ENCODE measurements at regions not wholly inside any gene's neighbourhood (a gene's known extent, or its start where the extent isn't known, plus 50 kb on each side); places are given as distances from the start of the nearest gene placed in this dataset.

DNA sequence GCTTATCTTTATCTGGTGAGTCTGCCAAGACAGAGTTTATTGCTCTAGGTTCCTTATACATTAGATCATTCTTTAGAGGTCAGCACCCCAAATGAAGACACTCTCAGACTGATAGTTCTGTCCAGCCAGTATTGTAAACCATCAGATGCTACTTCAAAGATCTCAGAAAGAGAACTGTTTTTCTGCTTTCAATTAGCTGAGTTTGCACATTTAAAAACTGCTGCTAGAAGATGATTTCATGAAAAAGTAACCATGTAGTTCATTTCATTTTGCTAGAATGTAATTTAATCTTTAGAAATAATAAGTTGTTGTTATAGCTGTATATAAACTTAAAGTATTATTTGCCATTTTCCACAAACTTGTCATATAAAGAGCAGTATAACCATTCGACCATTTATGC lies 344.5 kb upstream of the ATP5MC3 start:
- H3K4me1 Mint-ChIP-seq: no peaks in the 10 kb centered on the region
- TF ChIP-seq, protein P1, sequence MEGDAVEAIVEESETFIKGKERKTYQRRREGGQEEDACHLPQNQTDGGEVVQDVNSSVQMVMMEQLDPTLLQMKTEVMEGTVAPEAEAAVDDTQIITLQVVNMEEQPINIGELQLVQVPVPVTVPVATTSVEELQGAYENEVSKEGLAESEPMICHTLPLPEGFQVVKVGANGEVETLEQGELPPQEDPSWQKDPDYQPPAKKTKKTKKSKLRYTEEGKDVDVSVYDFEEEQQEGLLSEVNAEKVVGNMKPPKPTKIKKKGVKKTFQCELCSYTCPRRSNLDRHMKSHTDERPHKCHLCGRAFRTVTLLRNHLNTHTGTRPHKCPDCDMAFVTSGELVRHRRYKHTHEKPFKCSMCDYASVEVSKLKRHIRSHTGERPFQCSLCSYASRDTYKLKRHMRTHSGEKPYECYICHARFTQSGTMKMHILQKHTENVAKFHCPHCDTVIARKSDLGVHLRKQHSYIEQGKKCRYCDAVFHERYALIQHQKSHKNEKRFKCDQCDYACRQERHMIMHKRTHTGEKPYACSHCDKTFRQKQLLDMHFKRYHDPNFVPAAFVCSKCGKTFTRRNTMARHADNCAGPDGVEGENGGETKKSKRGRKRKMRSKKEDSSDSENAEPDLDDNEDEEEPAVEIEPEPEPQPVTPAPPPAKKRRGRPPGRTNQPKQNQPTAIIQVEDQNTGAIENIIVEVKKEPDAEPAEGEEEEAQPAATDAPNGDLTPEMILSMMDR (IDR thresholded peaks at IDR 0.05): no peak
- H3K4me3 Mint-ChIP-seq: no peak overlapping the region
- ATAC-seq (ENCODE audit: low read depth) (no peak), DNase-seq (no peak)
- H3K27ac Mint-ChIP-seq: no peak overlapping the region
- H3K36me3 Mint-ChIP-seq (ENCODE audit: low read depth): no peaks in the 10 kb centered on the region
- ChIA-PET POLR2A (no interaction called here), CTCF (no interaction called here)
- no peaks in the 10 kb centered on the region for H3K27me3 Mint-ChIP-seq
- intact Hi-C loops (cut with micrococcal nuclease): no loop called here
- no peaks in the 10 kb centered on the region for H3K9me3 Mint-ChIP-seq

DNA sequence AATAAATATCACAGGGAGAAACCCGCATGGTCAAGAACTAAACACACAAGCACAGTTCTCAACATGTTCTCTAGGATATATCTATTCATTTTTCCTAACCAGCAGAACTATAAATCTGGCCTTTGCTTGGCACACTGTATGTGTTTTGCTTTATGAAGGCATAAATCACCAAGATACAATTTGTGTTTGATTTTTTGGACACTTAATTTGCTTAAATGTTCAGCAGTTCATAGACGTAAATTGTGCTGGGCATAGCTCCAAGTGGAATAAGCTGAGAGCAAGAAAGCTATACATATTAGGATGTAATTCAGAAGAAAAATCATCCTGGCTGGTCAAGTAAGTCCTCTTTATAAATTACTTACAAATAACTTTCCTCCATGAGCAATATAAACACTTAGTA lies 341.5 kb upstream of the ATP5MC3 start:
- intact Hi-C loops (cut with micrococcal nuclease): no loop called here
- Mint-ChIP-seq H3K36me3 (ENCODE audit: low read depth) (no peaks in the 10 kb centered on the region), H3K9me3 (peaks cover 4% of the 10 kb centered on the region), H3K27ac (no peak overlapping the region), H3K4me3 (no peak overlapping the region), H3K4me1 (no peaks in the 10 kb centered on the region), H3K27me3 (no peaks in the 10 kb centered on the region)
- DNase-seq: no peak
- ATAC-seq (ENCODE audit: low read depth): no peak
- ChIA-PET POLR2A (no interaction called here), CTCF (no interaction called here)
- TF ChIP-seq, protein P1 (IDR thresholded peaks at IDR 0.05): no peak

DNA sequence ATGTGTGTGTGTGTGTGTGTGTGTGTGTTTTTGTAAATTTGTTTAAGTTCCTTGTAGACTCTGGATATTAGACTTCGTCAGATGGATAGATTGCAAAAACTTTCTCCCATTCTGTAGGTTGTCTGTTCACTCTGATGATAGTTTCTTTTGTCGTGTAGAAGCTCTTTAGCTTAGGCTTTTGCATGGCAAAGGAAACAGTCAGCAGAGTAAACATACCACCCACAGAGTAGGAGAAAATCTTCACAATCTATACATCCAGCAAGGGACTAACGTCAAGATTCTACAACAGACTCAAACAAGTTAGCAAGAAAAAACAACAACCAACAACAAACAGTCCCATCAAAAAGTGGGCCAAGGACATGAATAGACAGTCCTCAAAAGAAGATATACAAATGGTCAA lies 336.7 kb upstream of the ATP5MC3 start:
- CTCF ChIA-PET: no interaction called here
- H3K36me3 Mint-ChIP-seq (ENCODE audit: low read depth): no peaks in the 10 kb centered on the region
- no peak overlapping the region for H3K27ac Mint-ChIP-seq
- H3K27me3 Mint-ChIP-seq: no peaks in the 10 kb centered on the region
- no peak for DNase-seq
- H3K4me3 Mint-ChIP-seq: no peak overlapping the region
- H3K9me3 Mint-ChIP-seq: peaks cover 8% of the 10 kb centered on the region
- intact Hi-C loops (cut with micrococcal nuclease): no loop called here
- ATAC-seq (ENCODE audit: low read depth): no peak
- TF ChIP-seq, protein P1 (IDR thresholded peaks at IDR 0.05): no peak
- no peaks in the 10 kb centered on the region for H3K4me1 Mint-ChIP-seq
- POLR2A ChIA-PET: no interaction called here

DNA sequence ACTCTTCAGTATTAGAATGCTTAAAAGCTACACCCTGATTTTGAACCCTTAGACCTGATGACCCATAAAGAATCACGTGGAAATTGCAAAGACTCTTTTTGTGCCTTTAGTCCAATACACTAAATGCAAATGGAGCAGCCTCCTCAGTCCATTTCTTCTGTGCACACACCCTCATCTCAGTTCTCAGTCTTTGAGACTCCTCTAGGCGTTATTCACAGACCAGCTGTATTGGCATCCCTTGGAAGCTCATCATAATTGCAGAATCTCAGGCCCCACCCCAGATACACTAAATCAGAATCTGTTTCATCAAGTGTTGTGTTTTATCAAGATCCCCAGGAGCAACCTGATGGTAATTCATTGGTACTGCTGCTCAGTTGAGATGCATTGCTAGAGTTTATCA lies 335.0 kb upstream of the ATP5MC3 start:
- Mint-ChIP-seq H3K27me3 (no peaks in the 10 kb centered on the region), H3K27ac (no peak overlapping the region), H3K4me1 (no peaks in the 10 kb centered on the region), H3K9me3 (peaks cover 8% of the 10 kb centered on the region), H3K36me3 (ENCODE audit: low read depth) (no peaks in the 10 kb centered on the region), H3K4me3 (no peak overlapping the region)
- ATAC-seq (ENCODE audit: low read depth): no peak
- no peak for DNase-seq
- ChIA-PET POLR2A (no interaction called here), CTCF (no interaction called here)
- intact Hi-C loops (cut with micrococcal nuclease): no loop called here
- TF ChIP-seq, protein P1 (IDR thresholded peaks at IDR 0.05): no peak

DNA sequence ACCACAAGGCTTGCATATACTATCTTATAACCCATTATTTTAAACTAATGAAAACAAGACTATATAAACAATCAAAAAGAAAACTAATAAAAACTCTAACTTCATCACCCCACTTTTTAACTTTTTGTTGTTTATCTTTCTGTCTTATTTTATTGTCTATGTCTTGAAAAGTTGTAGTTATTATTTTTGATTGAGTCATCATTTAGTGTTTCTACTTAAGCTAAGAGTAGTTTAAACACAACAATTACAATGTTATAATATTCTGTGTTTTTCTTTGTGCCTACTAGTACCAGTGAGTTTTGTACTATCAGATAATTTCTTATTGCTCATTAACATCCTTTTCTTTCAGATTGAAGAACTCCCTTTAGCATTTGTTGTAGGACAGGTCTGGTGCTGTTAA lies 318.7 kb upstream of the ATP5MC3 start:
- Mint-ChIP-seq H3K4me1 (no peaks in the 10 kb centered on the region), H3K36me3 (ENCODE audit: low read depth) (no peaks in the 10 kb centered on the region), H3K27me3 (no peaks in the 10 kb centered on the region), H3K9me3 (peaks cover 22% of the 10 kb centered on the region), H3K27ac (no peak overlapping the region), H3K4me3 (no peak overlapping the region)
- TF ChIP-seq, protein P1 (IDR thresholded peaks at IDR 0.05): no peak
- intact Hi-C loops (cut with micrococcal nuclease): no loop called here
- DNase-seq (no peak), ATAC-seq (ENCODE audit: low read depth) (no peak)
- CTCF ChIA-PET: no interaction called here
- POLR2A ChIA-PET: no interaction called here

Measured in activated B cell treated with CpG ODN at 0.5 μM for 24 hours (primary cell).